HG03159 (cell line): ENCODE measurements at regions not wholly inside any gene's neighbourhood (a gene's known extent, or its start where the extent isn't known, plus 50 kb on each side); places are given as distances from the start of the nearest gene placed in this dataset.
"Not testable (repeated sequence)": the region's sequence is repeated elsewhere in the genome, so short reads cannot be mapped to it uniquely, and the experiment has no call there.

ENCODE experiments used
- ATAC-seq: cut with Tn5 transposase; IDR thresholded peaks from one replicate; pipeline ENCODE4 v1.9.1; 2021; ENCODE audit warnings: mild to moderate bottlenecking, moderate library complexity; ENCODE audit not compliant: unreplicated experiment

DNA sequence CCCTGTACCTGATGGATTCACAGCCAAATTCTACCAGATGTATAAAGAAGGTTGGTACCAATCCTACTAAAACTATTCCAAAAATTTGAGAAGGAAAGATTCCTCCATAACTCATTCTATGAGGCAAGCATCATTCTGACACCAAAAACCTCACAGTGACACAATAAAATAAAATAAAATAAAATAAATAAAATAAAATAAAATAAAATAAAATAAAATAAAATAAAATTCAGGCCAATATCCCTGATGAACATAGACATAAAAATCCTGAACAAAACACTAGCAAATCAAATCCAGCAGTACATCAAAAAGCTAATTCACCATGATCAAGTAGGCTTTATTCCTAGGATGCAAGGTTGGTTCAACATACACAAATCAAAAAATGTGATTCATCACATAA, 108.1 kb downstream of the PROX1 start:
- not testable (repeated sequence) for ATAC-seq

DNA sequence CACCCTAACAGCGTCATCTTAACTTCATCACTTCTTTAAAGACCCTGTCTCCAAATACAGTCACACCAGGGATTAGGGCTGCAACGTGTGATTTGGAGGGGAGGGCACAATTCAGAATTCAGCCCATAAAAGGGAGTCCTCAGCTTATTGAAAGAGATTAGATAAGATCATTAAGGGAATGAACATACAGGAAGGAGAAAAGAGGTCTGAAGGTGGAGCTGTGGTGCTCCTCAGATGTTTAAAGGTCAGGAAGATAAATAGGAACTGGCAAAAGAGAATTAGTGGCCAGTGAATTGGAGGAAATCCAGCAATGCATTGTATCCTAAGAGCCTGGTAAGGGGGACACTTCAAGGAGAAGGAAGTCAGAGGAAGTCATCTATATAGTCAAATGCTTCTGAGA, 113.5 kb downstream of the PROX1 start:
- ATAC-seq, result no peak

DNA sequence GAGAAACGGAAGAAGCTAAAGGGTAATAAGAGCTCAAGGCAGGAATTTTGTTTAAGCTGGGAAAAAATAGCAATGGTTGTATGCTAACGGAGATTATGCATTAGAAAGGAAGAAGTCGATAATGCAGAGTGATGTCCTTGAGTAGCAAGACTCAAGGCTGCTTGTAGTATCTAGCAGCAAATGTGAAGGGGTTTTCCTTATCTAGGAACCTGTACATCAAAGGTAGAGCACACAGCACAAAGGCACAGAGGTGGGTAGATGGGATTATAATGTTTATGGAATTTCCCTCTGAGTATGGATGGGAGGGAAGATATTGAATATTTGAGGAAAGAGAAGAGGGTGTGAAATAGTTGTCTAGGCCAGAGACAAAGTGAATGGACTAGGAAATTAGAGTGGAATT, 114.1 kb downstream of the PROX1 start:
- no peak for ATAC-seq

DNA sequence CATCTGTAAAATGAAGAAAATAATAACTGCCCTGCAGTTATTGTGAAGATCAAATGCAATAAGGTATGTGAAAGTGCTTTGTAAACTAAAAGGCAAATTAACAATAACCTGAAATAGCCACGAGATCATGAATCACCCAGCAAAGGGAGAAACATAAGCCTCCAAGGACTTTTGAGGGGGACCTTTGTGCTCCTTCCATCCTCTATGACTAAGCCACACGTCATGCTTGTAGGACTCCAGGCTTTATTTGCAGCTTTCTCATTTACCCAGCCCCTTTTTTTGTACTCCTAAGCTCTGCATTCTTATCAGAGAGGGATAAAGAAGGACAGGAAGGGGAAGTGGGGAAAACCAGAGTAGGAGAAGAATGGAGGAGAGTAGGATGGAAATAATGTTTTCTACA, 115.1 kb downstream of the PROX1 start:
- ATAC-seq, result no peak

DNA sequence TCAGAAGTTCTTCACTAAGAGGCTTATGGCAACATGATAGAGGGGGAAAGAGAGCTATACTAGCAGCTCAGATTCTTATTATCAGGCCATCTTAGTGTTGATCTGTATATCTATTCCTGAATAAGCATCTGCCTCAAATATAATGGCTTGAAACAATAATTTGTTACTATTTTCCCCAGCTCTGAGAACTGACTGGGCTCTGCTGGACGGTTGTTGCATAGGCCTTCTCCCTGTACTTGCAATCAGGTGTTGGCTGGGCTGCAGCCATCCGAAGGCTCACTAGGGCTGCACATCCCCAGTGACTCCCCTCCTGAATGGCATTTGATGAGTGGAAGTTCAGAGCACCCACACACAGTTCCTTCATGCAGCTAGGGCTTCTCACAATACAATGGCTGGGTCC, 116.0 kb downstream of the PROX1 start:
- ATAC-seq, result no peak

DNA sequence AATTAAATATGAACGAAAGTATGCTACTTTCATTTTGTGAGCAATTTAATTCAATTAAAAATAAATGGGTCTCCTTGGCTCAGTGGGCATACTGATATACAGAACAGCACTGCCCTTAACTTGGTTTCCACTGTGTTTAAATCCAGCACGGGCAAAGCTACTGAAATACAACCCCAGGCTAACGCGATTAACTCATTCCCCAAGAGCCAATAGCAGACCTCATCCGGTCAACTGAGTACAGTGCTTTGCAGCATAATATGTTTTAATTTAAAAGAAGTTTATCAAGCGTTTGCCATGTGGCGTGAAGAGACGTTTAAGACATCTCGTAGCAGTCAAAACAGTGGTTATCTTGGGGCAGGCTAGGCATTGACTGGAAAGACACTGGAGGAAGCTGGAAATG, 118.6 kb downstream of the PROX1 start:
- no peak for ATAC-seq

DNA sequence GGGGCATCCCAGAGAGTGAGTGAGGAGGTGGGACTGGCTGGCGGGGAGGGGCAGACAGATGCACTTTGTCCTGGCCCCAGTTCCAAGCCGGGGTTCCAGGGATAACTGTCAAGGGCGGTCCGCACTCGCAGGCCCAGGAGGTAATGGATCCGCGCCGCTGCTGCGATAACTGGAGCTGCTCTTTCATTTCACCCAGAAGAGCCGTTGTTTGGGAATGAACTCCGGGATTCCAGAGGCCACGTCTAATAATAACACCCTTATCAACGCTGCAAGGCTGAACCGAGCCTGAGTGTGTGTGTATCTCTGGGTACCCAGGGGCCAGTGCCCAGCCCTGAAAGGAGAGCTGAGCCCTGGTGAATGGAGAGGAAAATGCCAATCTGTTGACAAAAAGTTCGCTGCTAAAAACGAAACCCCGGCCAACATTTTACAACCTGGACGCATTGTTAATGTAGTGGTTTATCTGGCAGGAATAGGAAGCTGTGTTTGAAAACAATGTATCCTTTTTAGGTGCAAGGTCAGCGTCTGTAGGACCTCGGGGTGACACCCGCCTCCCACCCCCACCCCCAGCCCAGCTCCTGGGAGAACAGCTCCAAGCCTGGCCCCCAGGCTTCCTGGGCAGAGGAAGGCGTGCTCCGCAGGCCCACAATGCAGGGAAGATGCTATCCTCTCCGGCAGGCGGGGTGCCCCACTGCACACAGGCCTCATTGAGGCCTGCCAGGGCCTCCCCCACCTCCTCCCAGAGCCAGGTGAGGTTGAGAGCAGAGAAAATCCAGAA, 119.7 kb downstream of the PROX1 start:
- no peak for ATAC-seq

DNA sequence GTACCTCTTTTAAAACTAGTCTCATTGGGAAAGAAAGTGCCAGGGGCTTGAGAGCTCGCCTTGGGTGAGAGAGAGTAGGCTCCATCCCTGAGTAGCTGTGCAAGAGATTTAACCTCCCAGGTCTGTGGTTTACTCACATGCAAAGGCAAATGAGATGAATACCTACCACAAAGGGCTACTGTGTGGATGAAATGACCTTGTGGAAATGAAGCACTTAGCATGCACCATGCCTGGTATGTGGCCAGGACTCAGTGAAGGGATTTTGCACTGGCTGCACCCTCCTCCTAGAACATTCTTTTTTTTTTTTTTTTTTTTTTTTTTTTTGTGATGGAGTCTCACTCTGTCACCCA, 120.3 kb downstream of the PROX1 start:
- no peak for ATAC-seq

DNA sequence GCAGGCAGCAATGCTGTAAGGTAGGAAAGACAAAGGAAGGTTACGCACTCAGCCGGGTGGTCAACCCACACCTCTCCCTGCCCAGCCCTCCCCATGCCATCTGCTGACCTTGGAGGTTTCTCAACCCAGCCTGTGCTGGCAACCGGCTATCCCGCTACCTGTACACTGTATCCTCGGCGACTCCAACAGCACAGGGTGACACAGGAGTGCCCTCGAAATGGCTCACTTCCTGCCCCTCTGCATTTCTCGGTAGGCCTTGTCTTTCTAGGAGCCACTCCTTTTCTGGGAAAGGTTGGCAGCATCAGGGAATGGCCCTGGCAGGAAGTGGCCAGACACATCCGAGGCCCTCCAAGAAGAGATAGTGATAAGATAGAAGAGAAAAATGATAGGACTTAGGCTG, 124.0 kb downstream of the PROX1 start:
- no peak for ATAC-seq

DNA sequence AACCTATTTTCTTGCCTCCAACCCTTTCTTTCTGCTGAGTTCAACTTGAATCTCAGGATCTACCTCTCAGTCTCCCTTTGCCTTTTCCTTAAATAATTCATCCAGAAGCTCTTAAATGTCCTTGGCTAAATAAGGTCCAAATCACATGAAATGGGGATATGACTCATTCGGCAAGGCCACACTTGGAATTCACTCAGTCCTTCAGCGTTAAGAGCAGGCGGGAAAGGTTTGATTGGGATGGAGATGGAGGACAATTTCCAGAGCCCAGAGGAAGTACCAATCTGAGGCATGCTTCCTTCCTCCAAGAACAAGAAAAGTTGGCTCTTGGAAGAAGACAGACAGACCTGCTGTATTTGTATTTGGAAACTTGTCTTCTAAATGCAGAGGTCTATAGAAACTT, 128.5 kb downstream of the PROX1 start:
- no peak for ATAC-seq

DNA sequence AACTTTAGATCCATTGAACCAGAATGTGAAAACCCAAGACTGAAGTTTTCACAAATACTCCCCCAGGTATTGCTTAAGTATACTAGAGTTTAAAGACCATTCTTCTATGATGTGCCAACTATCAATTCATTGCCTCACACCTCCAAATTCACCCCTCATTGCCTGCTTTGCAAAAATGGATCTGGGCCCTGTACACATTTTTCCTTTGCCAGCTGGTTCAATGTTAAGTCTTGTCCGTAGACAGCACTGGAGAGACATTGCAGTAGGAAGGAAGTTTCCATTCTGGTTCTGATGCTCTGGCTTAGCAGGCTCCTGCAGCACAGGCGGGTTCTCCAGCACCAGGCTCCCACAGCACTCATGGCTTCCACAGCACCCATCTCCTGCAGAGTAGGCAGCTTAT, 130.0 kb downstream of the PROX1 start:
- ATAC-seq, result no peak

DNA sequence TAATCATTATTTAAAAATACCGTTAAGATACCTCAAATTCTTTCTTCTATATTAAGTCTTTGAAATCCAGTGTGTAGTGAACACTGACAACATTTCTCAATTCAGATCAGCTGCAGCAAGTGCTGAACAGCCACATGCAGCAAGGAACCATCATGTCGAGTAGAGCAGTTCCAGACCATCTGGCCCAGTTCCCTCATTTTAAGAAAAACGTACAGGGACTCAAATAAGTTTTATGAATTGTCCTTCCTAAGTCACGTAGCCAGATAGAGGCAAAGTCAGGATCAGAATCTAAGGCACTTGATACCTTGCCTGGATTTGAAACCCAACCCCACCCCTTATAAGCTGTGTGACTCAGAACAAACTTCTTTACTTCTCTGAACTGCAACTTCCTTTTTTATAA, 132.4 kb downstream of the PROX1 start:
- ATAC-seq, result no peak

DNA sequence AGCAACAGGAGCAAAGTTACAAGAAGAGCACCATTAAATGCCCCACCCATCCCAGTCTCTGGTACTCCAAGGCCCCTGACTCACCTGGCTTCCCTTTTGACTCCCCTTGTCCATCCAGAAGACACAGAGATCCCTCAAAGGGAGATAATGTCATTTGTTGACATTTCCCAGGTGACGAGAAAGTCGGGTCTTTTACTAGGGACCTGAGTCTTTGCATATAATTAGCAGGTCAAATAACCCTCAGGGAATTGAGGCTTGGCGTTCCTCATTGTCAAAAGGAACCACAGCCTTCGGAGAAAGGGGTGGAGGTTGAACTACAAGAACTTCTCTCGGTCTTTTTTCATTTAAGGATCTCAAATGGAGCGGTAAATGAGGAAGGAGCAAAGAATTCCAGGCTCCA, 133.2 kb downstream of the PROX1 start:
- ATAC-seq, result no peak

DNA sequence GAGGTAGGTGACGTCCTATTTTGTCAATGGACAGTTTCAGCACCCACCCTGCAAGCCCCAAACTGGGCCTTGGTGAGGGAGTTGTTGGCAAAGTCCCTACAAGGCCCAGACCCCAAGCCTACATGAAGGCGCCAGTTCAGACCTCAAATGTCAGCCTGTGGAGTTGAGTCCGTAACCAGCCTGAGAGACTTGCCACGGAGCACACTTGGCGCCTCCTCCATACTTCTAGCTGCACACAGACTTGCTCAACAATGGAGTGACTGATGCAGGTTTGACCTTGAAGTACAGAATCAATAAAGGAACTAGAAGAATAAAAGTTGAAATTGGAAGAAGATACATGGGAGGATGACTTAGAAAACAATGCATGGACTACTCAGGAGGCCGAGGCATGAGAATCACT, 134.3 kb downstream of the PROX1 start:
- no peak for ATAC-seq

DNA sequence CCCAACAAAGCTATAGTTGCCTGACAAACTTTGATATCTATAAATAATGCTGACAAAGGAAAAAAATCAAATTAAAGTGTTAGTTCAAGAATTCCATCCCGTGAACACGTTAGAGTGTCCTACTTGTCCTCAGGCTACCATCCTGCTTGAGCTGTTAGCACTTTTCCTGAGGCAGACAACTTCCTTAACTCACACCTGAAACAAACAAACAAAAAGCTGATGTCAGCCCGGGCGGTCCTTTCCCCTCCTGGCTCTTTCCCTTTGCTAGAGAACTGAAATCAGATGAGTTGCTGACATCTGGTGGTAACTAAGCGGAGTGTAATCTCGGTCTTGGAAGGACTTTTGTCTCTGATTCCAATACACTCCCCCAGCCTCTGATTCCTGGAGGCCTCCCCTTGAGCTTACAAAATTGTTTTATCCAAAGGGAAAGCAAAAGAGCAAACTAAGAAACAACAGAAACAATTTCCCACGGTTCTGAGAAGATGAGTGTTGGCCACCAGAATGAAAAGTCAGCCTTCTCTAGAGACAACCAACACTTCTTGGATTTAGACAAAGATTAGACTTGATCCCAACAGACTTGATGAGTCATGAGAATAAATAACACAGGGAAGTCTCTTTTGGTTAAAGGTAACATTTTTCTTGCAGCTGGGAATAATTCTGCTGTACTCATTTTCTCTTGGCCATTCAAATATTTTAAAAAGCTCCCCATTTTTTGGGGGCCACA, 135.4 kb downstream of the PROX1 start:
- peak; percentile 86 for ATAC-seq

DNA sequence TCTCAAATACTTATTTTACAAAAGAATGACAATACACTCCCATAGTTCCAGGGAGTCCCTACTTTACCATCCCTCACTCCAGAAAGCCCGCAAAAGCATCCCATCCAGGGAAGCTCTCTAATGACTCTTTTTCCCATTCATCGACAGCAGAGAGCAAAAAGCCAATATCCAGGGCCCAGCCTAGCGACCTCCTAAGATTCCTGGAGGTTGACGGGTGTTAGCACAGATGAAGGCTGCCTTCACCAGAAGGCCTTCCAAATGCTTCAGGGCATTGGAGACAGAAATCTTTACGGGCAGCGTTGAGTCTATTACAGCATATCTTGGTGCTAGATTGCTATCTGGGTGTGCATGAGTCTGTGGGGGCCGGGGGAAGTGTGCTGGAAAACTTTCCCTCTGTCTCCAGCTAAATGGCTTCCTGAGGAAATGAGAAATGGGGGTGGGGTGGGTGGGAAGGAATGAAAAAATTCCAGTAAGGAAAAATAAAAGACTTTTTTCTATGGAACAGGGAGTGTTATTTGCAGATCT, 136.6 kb downstream of the PROX1 start:
- no peak for ATAC-seq

DNA sequence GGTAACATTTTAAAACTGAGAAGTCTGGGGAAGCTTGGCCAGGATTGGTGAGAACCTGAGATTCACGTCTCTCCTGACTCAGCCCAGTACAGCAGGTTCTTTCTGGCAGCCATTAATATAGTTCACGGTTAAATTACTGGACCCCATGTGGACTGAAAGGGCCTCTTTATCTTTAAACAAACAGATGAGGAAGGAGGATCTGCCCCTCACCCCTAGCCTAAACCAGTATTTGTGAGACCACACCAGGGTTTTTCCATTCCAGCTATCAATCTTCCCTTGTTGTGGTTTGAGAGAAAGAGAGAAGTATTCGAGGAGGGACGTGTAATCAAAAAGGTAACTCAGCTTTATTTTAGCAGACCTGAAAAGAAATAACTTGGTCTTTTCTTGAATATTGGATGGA, 137.1 kb downstream of the PROX1 start:
- ATAC-seq, result no peak

DNA sequence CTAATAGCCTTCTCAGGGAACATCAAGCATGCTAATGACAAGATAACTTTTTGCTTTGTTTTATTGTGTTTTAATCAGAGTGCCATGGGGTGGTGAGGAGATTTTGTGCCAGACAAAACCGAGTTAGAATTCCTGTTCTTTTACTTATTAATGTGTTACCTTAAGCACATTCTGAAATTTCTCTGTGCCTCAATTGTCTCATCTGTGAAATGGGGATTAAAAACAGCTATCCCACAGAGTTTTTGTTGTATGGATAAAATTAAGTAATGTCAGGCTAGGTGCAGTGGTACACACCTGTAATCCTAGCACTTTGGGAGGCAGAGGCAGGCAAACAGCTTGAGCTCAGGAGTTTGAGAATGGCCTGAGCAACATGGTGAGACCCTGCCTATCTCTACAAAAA, 138.0 kb downstream of the PROX1 start:
- no peak for ATAC-seq

DNA sequence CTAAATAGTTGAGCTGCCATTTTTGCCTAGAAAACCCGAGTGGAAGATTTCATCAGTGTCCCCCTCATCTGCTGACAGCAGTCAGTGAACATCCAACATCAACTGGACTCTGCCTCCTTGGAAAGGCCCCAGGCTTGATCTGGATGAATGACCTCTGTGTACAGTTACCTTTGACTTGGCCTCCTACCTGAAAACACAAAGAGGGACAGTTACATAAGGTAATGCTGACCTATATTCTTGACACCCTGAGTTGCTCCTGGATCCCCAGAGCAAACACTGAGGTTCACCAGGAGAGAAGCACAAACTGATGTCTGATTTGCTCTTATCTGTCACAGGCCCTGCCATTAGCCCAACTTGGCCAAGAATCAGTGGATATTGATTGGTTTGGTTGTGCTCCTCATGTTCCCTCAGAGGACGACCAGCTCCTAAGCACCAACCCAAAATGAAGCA, 138.9 kb downstream of the PROX1 start:
- ATAC-seq, result no peak

DNA sequence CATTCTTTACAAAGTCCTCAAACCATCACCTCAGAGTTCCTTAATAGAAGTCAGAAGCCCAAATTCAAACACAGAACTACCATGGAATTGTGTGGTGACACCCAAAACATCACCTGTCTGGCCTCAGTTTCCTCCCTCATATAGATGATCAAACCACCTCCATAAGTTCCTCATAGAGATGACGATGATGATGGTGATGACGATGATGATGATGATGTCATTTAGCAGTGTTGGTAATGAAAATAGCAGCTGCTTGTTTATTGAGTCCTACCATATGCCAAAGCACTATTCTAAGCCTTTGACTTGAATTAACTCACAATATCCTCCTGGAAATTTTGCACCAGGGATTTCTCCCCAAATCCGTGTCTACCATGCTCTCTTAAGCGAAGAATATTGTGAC, 139.9 kb downstream of the PROX1 start:
- no peak for ATAC-seq

DNA sequence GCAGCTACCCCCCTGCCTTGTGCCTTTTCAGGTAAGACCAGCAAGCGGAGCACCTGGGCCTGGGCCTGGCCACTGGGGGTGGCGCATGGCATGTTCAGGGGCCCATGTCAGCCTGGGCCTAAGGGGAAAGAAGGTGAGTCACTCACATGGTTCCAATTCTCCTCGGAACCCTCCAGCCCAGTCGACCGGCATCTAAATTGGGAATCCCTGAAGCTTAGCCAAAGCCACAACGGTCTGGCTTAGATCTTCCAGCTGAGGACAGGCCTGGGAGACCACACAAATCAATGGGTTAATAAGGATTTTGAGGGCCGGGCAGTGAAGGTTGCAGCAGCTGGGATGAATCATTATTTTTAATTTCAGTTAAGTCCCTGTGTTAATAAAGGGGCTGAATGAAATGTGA, 145.1 kb upstream of the SMYD2 start:
- ATAC-seq, result no peak

DNA sequence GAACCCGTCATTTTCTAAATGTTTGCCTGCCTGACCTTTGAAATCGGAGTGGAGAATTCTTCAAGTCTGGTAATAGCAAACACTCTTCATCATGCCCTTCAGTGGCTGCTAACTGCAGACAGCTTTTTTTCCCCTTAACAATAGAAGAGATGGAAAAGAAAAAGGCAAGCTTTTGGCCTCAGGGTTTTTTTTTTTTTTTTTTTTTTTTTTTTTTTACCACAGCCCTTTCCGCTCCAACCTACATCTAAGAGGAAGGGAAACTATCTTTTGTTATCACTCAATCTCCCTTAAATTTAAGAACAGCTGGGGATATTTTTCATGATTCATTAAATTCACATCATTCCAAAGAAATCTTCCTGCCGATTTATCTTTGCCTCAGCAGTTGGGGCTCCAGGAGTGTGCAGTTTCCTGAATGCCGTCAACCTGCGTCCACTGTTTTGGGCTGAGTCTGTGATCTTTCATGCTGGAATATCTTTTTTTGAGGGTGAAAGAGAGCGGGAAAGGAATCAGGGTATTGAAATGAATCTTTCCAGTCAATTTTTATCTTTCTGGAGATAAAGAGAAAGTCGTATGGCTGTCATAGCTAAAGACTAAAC, 144.5 kb upstream of the SMYD2 start:
- ATAC-seq, result no peak
